GM18511 (cell line): ENCODE measurements at regions not wholly inside any gene's neighbourhood (a gene's known extent, or its start where the extent isn't known, plus 50 kb on each side); places are given as distances from the start of the nearest gene placed in this dataset.
"Not testable (repeated sequence)": the region's sequence is repeated elsewhere in the genome, so short reads cannot be mapped to it uniquely, and the experiment has no call there.

Experiments
- ATAC-seq: cut with Tn5 transposase; IDR thresholded peaks from one replicate; pipeline ENCODE4 v1.9.1; 2021; ENCODE audit warnings: mild to moderate bottlenecking, moderate library complexity; ENCODE audit not compliant: unreplicated experiment

DNA sequence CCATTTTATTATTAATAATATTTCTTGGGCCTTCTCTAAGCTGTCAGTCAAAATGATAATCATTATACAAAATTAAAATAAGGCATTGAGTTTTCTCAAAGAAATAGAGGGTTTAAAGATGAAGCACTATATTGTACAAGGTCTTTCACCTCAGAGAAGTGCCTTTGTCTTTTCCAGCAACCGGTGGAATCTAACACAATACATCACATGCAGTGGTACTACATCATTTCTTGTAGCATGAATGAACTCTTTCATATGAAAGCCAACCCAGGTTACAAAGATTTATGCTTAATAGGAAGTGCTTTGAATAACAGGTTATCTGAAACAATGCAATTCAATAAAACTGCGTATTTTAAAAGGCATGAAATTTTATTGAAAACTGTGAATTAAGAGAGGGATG lies 1620.8 kb downstream of the PCDH9 start:
- no peak for ATAC-seq

DNA sequence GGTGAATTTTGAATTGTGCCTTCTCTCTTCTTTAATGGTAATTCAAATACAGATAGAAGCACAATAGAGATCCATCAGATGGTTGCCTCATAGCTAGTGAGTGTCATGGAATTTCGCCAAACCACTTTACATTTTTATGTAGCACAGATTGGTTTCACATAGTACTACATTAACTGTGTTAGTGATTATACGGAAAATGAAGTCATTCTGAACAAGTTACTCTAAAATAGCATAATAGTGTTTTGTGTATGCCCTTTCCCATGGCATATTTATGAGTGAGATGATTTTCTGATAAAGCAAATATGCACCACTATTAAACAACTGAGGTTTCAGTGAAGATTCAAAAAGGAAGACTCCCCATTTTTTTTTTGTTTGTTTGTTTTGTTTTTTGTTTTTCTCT lies 1623.5 kb downstream of the PCDH9 start:
- no peak for ATAC-seq

DNA sequence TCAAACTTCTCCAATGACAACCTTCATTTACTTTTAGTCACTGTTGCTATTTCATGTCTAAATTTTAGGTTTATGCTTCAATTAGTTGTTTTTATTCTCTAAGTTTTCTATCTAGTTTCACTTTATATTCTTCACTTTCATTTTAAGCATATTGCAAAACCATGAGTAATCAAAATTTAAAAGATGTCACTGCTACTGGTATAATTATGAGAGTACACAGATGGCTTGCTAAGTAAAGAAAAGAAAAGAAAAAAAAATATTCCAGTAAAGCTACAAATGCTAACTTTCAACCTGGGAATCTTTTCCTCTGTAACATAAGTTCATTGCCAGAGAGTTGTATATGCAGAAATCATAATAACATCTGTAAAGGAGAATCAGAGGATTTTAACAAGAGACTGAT lies 1624.7 kb downstream of the PCDH9 start:
- ATAC-seq: no peak

DNA sequence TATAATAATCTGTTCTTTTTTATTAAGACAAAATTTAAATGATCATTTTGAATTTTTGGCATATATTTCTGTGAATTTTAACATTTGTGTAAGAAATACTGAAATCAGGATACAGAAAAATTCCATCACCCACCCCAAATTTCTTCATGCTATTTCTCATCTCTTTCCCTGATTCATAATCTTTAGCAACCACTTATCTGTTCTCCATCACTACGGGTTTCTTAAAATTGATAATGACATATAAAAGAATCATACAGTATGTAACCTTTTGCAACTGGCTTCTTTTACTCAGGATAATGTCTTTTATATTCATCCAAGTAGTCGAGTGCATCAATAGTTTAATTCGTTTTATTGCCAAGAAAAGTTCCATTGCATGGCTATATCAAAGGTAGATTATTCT lies 1627.0 kb downstream of the PCDH9 start:
- no peak for ATAC-seq

DNA sequence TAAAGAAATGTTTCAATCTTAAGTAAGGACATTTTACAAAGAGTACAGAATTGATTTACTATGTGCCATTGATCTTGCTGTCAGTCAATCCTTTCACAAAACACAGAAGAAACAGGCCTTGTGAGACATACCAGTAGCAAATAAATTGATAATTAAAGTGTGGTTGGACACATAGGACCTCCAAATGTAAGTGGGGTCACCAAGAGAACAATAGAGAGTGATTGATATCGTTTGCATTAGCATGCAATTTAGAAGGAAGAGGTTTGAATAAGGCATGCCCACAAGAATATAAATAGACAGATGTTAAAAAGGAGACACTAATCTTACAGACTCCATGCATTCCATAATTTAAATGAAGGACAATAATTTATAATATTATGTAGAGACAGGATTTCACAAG lies 1628.3 kb downstream of the PCDH9 start:
- no peak for ATAC-seq

DNA sequence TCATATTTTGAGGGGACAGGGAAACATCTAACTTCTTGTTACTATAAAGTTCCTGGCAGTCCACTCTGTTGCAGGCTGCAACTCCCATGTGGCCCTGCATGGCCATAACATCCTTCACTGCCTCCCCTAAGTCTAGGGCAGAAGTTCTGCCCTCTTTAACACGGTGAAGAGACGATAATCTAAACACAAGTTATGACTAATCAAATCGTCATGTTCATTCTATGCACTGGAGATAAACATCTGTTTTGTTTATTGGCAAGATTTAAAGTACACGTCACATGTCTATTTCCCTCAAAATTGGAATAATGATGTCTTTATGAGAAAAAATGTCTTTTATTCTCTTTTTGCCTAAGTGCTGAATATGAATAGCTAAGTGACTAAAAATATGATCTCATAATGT lies 1629.4 kb downstream of the PCDH9 start:
- no peak for ATAC-seq

DNA sequence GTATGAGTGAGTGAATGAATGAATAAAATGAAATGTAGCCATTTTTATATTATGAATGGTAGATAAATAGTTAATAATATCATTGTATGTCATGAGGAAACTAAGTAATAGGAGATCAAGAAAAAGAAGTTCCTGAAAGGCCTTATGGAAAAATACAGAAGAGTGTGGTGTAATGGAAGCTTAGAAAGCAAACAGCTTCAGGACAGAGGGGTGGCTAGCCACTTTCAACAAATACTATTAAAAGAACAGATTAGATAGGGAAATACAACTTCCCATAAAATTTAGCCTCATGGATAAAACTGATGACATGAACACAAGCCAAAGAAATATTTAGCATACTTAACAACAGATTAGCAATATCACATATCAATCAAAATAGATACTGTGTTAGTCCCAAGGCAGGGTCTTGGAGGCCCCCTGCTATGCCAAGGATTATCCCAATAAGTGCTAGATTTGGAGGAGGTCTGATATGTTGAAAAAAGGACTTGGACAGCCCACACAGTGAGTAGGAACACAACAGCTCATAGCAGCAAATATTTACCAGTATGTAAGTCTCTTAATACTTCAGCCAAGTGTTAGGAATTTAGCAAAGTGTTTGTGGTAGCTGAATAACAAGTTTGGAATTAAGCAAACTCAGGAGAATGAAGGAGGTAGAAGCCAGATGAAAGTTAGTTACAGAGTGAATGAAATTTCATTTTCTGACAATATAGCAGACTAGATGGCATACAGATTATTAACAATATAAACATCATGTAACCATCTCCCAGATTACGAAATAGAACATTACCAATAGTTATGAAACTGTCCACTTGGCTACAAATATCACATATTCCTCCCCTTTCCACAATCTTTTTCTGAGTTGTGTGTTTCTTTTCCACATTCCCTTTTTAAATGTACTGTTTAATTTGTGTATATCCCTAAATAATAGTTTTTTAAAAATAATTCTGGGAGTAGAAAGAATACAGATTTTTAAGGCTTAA lies 1632.0 kb downstream of the PCDH9 start:
- ATAC-seq: no peak

DNA sequence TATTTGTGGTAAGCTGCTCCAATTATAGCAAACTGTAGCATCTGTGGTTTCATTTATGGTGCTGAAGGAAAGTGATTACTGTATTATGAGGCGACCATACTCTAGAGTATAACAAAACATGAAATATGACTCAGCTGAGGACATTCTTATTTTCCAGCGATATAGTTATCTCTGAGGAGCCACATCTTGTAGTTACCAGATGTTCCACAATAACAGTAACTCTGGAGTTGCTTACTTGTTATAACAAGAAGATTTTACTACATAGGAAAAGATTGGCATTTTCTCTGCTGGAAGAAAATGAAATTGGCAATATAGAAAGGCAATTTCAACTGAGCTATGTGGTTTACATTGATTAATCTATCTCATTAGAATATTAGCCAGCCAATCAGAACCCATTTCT lies 1634.2 kb downstream of the PCDH9 start:
- ATAC-seq: no peak

DNA sequence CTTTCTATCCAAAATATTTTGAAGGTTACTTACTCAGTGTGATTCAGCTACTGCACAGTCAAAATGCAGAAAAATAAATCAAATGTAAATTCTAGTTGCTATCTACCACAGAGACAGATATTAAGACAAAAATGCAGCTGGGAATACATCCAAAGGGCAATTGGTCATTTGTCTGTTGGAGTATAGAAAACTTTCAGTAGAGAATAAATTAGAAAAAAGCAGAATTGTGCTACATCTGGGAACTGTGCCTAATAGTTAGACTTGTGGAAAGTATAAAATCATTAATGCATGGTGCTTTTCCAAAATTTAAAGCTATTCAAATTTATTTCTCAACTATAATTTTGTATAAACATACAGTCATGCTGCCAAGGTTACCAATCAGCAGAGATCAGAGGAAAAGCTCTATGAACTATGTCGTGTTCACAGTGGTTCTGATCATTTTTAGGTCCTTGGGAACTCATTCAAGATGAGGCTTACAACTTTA lies 1635.8 kb downstream of the PCDH9 start:
- ATAC-seq: no peak

DNA sequence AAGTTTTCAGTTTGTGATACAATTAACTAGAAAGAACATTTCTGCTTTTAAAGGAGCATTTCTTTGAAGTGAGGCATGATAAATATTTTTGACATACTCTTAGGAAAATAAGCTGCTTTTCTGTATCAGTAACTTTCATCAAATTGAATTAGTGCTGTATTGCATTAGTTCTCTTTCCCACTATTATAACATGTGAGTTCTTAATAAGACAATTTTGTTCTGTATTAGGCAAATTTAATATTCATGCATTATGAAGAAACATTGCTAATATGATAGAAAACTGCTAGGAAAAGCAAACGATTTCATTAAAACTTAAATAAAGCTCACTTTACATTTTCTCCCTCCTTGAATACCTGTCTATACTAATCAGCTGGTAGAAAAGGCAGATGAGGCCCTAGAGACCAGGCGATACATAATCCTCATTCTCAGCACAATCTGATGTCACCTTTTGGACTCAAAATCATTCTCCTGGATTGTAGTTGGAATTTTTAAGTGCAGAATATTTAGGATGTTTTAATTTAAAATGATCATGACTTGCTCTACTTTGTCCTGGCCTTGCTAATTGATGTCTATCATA lies 1636.8 kb downstream of the PCDH9 start:
- no peak for ATAC-seq

DNA sequence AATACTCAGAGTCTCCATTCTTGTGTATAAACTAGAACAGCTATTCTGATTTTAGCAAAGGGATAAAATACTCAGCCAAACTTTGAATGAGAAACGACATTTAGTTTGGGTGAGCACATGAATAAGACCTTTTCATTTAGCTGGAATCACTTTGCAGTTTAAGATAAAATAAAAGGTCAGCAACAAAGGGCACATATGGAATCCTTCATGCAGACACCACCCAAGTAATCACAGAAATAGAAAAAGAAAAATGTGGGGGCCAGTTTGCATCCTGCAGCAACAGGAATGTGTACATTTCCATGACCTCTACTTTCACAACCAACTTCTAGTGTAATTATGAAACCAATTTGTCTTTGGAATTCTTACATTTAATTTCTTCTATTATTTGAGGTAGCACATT lies 1637.4 kb downstream of the PCDH9 start:
- no peak for ATAC-seq

DNA sequence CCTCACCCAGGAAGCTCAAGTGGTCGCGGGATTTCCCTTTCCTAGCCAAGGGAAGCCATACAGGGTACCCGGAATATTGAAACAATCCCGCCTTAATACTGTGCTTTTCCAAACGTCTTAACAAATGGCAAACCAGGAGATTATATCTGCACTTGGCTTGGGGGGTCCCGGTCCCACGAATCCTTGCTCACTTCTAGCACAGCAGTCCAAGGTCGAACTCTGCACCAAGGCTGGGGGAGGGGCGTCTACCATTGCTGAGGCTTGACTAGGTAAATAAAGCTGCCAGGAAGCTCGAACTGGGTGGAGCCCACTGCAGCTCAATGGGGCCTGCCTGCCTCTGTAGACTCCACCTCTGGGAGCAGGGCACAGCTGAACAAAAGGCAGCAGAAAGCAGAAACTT lies 1644.8 kb downstream of the PCDH9 start:
- ATAC-seq: no peak

DNA sequence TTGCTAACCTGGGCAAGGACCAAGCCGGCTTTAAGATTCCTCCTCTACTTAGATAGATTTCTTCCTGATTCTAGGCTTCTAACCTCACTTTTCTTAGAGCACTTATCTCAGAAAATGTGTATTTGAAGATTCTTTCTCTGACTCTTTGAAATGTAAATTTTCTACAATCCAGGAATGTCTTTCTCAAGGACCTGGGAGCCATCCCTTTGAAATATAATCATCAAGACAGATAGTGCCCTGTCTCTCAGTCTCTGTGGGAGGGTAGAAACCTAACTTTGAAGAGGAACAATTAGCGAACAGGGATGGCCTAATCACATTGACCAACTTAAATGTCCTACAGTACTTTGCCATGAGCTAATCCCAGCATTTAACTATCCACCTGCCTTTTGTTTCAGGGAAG lies 1646.0 kb downstream of the PCDH9 start:
- no peak for ATAC-seq

DNA sequence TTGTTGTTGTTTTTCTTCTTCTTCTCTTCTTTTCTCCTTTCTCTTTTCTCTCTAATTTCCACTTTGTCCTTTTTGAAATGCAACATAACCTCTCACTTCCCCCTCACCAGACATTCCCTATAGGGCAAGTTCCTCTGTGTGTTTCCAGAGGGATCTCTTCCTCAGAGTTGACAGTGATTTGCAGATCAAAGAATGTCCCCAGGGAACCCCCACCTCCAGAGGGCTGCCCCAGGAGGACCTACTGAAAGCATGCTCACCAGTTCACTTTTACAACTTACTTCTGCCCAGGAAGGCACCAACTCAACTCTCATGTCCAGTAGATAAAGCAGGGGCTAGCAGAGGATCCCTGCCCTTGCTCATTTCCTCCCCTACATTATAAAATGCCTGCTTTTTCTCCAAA lies 1648.0 kb downstream of the PCDH9 start:
- ATAC-seq: no peak

DNA sequence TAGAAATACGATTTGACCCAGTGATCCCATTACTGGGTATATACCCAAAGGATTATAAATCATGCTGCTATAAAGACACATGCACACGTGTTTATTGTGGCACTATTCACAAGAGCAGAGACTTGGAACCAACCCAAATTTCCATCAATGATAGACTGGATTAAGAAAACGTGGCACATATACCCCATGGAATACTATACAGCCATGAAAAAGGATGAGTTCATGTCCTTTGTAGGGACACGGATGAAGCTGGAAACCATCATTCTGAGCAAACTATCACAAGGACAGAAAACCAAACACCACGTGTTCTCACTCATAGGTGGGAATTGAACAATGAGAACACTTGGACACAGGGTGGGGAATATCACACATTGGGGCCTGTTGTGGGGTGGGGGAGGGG lies 1665.6 kb downstream of the PCDH9 start:
- ATAC-seq: not testable (repeated sequence)

DNA sequence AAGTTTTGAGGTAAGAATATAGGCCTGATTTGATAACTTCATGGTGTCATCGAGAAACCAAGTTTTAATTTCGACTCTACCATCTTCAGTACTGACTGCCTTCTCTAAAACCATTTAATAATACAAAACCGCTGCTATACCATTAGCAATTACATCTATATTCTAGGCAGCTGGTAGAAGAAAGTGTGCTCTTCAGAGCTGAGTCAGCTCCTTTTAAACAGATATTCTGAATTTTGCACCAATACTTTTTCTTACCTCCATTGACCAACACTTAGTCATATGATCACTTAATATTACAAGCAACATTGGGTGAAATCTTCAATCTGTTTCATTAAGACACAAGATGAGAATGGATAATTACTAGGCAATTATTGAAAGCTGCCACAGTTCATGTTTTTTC lies 1667.8 kb downstream of the PCDH9 start:
- no peak for ATAC-seq

DNA sequence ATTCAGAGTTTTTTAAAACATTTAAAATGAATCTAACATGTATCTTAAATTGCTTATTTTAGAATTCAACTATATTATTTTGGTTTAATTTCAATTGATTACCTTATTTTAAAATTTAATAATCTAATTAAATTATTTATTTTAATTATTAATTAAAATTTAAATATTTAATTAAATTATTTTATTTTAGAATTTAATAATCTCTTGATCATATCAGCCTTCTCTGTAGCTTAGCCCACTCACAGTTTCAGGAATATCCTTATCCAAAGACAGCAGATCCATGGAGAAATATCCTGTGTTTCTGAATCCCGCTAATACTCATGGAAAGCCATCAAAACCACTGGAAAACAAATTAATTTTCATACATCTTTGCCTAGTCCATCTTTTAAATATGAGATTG lies 1669.2 kb downstream of the PCDH9 start:
- no peak for ATAC-seq

DNA sequence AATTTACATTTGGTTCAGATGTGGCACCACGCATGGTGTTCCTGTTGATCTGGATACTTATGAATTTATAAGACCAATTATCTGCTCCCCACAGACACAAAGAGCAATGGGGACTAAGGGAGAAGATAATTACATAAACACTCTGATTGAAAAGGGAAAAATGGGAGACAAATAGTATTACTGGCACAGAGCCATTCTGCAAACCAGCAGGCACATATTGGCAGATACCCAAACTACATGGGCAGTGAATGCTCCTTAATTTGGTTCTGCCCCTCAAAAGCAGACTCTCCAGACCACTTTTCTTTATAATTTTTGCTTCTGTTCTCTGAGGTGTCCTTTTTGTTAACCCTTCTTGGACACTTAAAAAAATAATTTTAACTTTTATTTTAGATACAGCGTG lies 1674.2 kb downstream of the PCDH9 start:
- ATAC-seq: no peak

DNA sequence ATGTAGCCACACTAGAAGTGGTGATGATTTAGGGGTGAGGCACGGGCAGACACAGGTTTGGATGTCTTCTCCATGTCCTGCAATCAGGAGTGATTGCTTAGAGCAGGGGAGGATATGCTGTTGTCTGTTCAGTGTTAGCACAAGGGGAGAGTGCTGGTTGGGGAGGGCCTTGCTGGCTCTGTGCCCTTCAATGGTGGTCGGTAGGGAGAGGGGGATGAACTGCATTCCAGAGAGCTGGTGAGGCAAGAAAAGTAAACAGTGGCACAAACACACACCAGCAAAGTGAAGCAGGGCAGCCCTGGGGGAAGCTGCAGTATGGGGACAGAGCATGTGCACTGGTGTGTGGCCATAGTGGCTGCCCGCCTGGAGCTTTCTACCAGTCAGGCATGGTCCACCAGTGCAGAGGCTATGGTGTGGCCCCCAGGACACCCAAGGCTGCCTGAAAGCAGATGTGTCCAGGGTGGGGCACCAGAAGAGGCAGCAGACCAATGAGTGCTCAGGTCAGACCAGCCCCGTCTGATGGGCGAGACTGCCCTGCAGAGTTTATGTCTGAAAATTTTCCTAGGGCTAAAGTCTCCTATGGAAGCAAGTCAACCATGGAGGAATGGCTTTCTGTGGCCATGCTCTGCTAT lies 1676.9 kb downstream of the PCDH9 start:
- ATAC-seq: no peak

DNA sequence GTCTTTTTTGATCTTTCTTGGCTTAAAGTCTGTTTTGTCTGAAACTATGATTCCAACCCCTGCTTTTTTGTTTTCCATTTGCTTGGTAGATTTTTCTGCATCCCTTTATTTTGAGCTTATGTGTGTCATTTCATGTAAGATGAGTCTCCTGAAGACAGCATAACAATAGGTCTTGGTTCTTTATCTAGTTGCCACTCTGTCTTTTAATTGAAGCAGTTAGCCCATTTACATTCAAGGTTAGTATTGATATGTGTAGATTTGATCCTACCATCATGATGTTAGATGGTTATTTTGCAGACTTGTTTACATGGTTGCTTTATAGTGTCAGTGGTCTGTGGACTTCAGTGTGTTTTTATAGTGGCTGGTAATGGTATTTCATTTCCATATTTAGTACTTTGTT lies 1678.9 kb downstream of the PCDH9 start:
- ATAC-seq: no peak

DNA sequence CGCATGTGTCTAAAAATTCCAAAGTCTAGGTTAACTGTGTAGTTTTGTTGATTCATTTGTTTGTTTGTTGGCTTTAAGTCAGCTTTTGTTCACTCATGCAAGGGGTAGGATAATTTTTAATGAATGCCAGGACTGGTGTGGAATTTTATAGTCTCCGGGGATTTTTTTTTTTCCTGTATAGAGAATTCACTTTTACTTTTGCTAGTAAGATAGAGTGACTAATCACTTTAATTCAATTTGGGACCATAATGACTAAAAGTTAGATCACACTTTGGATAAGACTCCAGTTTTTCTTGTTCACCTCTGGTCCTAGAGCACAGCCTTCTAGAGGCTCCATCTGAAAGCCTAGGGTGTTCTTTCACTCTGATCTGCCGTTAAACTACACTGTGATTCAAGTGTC lies 1690.0 kb downstream of the PCDH9 start:
- ATAC-seq: no peak

DNA sequence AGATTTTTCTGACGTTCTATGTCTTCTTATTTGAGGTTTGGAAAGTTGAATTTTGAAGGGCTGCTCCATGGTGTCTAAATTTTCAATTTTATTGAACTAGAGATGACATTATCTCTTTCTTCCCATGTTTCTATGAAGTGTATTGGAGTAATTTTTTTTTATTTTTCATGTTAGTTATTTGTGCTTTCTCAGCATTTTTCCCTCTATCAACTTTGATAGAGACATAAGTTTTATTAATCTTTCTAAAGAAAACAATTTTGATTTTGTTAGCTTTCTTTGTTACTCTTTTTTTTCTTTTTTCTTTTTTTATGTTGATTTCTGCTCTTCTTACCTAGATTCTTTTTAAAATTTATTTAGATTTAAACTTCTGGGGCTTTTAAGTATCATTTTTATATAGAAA lies 1694.8 kb downstream of the PCDH9 start:
- ATAC-seq: no peak
